Stomach smooth muscle (tissue), 2 donors: ENCODE measurements at regions not wholly inside any gene's neighbourhood (a gene's known extent, or its start where the extent isn't known, plus 50 kb on each side); places are given as distances from the start of the nearest gene placed in this dataset.
"Not testable (repeated sequence)": the region's sequence is repeated elsewhere in the genome, so short reads cannot be mapped to it uniquely, and the experiment has no call there.

Experiments
- H3K27ac ChIP-seq: one replicate; pipeline ENCODE4 v1.7.0; 2013; ENCODE audit warnings: mild to moderate bottlenecking, low read length, inconsistent platforms
- H3K27me3 ChIP-seq, 2 donors: one replicate each; pipeline ENCODE4 v1.7.0; 2013; ENCODE audit warnings: low read length in 2 of 2; ENCODE audit not compliant: insufficient read depth in 2 of 2, control insufficient read depth in 1 of 2
- H3K36me3 ChIP-seq, 2 donors: one replicate each; pipeline ENCODE4 v1.7.0; 2013; ENCODE audit warnings: low read length in 2 of 2; ENCODE audit not compliant: control insufficient read depth in 2 of 2, insufficient read depth in 2 of 2
- H3K4me1 ChIP-seq: one replicate; pipeline ENCODE4 v1.7.0; 2013; ENCODE audit warnings: low read length; ENCODE audit not compliant: control insufficient read depth, insufficient read depth
- H3K4me3 ChIP-seq, 2 donors: one replicate each; pipeline ENCODE4 v1.7.0; 2013; ENCODE audit warnings: low read length in 2 of 2
- H3K9ac ChIP-seq, 2 donors: one replicate each; pipeline ENCODE4 v1.7.0; 2013; ENCODE audit warnings: low read length in 2 of 2, mild to moderate bottlenecking in 1 of 2
- H3K9me3 ChIP-seq, 2 donors: one replicate each; pipeline ENCODE4 v1.7.0; 2013; ENCODE audit warnings: low read length in 2 of 2; ENCODE audit not compliant: control insufficient read depth in 2 of 2
- donor health status: healthy.
- donor health status: Pancreatic carcinoma.

GRCh38 chr2:182639971-182640370 lies 76.1 kb upstream of the DNAJC10 start:
- Histone ChIP-seq H3K4me1 (no peaks in the 10 kb centered on the region), H3K9ac (no peak overlapping the region), H3K27ac (no peak overlapping the region), H3K27me3 (no peaks in the 10 kb centered on the region), H3K4me3 (no peak overlapping the region), H3K36me3 (no peaks in the 10 kb centered on the region), H3K9me3 (no peaks in the 10 kb centered on the region)

DNA sequence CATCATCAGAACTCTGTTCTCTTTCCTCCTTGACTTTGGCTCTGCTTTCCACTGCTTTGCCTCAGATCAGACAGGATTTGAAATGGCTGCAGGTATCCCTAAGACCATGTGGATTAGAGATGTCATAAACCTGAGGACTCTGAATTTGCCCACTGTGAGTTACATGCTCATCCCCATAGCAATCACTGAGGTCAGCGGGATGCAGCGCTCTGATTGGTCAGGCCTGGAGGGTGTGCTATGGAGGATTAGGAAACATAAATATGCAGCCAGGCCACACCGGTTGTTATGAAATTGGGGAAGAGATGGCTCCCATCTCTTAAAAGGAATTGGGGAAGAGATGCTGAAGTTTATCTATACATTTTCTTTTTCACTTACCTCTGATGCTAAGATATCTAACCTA lies 73.7 kb upstream of the DNAJC10 start:
- H3K27me3 ChIP-seq, result no peaks in the 10 kb centered on the region

GRCh38 chr2:182646763-182647498 lies 69.1 kb upstream of the DNAJC10 start:
- Histone ChIP-seq H3K4me1 (no peaks in the 10 kb centered on the region), H3K27me3 (no peaks in the 10 kb centered on the region), H3K9me3 (no peaks in the 10 kb centered on the region), H3K9ac (no peak overlapping the region), H3K27ac (no peak overlapping the region), H3K36me3 (no peaks in the 10 kb centered on the region), H3K4me3 (no peak overlapping the region)

More for the DNA sequence above, 73.7 kb upstream of the DNAJC10 start:
- H3K36me3 ChIP-seq, result no peaks in the 10 kb centered on the region
- no peak overlapping the region for H3K27ac ChIP-seq
- no peak overlapping the region for H3K9ac ChIP-seq
- H3K4me1 ChIP-seq, result no peaks in the 10 kb centered on the region
- H3K9me3 ChIP-seq, result no peaks in the 10 kb centered on the region
- H3K4me3 ChIP-seq, result no peak overlapping the region

DNA sequence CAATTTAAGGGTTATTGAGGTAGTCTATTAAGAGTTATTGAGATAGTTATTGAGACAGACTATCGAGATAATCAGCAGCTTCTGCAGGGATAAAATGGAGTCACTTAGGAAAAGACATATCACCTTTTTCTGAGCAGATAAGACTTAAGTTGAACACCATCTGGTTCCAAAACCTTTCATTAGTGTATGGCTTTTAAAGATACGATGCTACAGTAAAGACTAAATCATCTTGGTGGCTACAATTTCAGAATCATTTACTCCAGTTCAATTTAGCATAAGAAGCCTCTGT lies 68.6 kb upstream of the DNAJC10 start:
- H3K27ac ChIP-seq, result no peak overlapping the region
- H3K36me3 ChIP-seq, result no peaks in the 10 kb centered on the region
- H3K9me3 ChIP-seq, result no peaks in the 10 kb centered on the region
- H3K27me3 ChIP-seq, result no peaks in the 10 kb centered on the region
- H3K9ac ChIP-seq, result no peak overlapping the region
- H3K4me1 ChIP-seq, result no peaks in the 10 kb centered on the region
- no peak overlapping the region for H3K4me3 ChIP-seq

GRCh38 chr2:182649316-182649715 lies 66.7 kb upstream of the DNAJC10 start:
- no peak overlapping the region for H3K4me3 ChIP-seq
- no peaks in the 10 kb centered on the region for H3K4me1 ChIP-seq
- no peaks in the 10 kb centered on the region for H3K36me3 ChIP-seq
- H3K27ac ChIP-seq, result no peak overlapping the region
- H3K9me3 ChIP-seq, result no peaks in the 10 kb centered on the region
- no peaks in the 10 kb centered on the region for H3K27me3 ChIP-seq
- H3K9ac ChIP-seq, result no peak overlapping the region

GRCh38 chr2:182650704-182651103 lies 65.4 kb upstream of the DNAJC10 start:
- Histone ChIP-seq H3K27ac (no peak overlapping the region), H3K36me3 (no peaks in the 10 kb centered on the region), H3K4me1 (no peaks in the 10 kb centered on the region), H3K27me3 (no peaks in the 10 kb centered on the region), H3K9me3 (no peaks in the 10 kb centered on the region), H3K9ac (no peak overlapping the region), H3K4me3 (no peak overlapping the region)

DNA sequence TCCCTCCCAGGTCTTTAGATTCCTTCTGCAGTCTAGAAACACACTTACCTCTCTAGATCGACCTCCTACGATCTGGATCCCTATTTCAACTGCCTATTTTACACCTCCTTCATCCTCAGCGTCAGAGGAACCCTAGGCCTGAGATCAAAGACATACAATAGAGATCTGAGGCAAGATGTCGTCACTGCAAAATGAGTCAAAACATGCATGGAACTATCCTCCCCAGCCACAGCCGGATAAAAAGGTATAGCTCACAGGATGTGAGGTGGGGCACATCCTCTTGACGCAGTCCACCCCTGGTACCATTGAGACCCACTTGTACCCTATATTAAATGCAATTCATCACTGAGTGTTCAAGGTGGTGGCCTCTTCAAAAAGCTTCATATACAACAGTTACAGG lies 63.7 kb upstream of the DNAJC10 start:
- H3K27me3 ChIP-seq, result no peaks in the 10 kb centered on the region
- no peaks in the 10 kb centered on the region for H3K4me1 ChIP-seq
- no peaks in the 10 kb centered on the region for H3K36me3 ChIP-seq
- no peak overlapping the region for H3K27ac ChIP-seq
- no peak overlapping the region for H3K9ac ChIP-seq
- no peaks in the 10 kb centered on the region for H3K9me3 ChIP-seq
- no peak overlapping the region for H3K4me3 ChIP-seq

- no peak overlapping the region for H3K27ac ChIP-seq
- no peaks in the 10 kb centered on the region for H3K4me1 ChIP-seq
- no peaks in the 10 kb centered on the region for H3K27me3 ChIP-seq
- H3K36me3 ChIP-seq, result no peaks in the 10 kb centered on the region
- H3K4me3 ChIP-seq, result no peak overlapping the region
- no peaks in the 10 kb centered on the region for H3K9me3 ChIP-seq
- H3K9ac ChIP-seq, result no peak overlapping the region
These were observed 60.3 kb upstream of the DNAJC10 start for GRCh38 chr2:182655750-182656149.

DNA sequence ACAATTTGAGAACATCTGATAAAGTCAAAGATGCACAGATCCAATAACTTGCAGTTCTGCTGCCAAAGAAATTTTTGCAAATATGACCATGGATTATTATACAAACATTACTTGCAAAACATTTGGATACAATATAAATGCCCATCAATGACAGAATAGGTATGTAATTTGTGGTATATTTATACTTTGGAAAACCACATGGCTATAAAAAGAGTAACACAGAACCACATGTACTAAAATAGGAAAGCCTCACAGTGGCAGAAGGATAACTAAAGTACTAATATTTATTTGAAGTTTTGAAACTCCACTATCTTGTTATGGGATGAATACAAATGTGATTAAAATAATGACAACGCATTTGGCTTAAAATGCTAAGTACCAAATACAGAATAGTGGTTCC lies 51.8 kb upstream of the DNAJC10 start:
- Histone ChIP-seq H3K4me3 (no peak overlapping the region), H3K36me3 (no peaks in the 10 kb centered on the region), H3K9ac (no peak overlapping the region), H3K27me3 (no peaks in the 10 kb centered on the region), H3K27ac (no peak overlapping the region), H3K9me3 (no peaks in the 10 kb centered on the region), H3K4me1 (no peaks in the 10 kb centered on the region)

GRCh38 chr2:182665500-182665899 lies 50.6 kb upstream of the DNAJC10 start:
- not testable (repeated sequence) for H3K4me3 ChIP-seq, H3K27me3 ChIP-seq, H3K4me1 ChIP-seq, H3K36me3 ChIP-seq, H3K9ac ChIP-seq, H3K27ac ChIP-seq, H3K9me3 ChIP-seq
